ENCODE measurements at regions not wholly inside any gene's neighbourhood (a gene's known extent, or its start where the extent isn't known, plus 50 kb on each side); places are given as distances from the start of the nearest gene placed in this dataset.

DNA sequence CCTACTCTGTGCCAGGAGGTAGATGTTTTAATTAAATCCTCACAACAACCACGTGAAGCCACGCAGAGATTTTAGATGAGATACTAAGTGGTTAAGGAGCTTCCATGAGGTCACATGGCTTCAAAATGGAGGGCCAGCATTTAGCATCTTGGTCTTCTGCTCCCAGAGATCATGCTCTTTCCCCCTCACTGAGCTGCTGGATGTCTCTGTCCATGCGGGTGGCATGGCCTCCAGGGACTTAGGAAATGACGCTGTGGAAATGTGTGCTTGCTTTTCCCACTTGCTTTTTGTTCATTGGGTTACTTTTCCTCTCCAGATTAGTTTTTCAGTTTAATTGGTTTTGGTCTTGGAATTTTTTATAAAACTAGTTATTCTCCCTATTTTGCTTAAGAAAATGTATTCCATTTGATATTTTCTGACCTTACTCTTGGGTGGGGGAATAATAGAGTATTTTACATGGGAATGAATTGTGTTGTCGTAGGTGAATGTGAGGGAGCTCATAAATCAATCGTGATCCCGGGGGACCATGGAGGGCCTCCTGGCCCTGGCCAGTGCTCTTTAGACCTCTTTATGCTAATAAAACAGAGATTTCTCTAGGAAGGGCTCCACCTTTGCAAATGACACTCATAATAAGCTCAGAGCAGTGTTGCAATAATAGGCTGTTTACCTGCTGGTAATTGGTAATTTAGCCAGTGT, 376.0 kb upstream of the ONECUT1 start:
- no peak overlapping the region for H3K4me3 Mint-ChIP-seq
- Histone ChIP-seq H3K9ac (ENCODE audit: insufficient read depth, low read length, poor library complexity, severe bottlenecking) (no peak overlapping the region), H3K79me2 (ENCODE audit: insufficient read depth, low read length) (no peaks in the 10 kb centered on the region), H3K9me3 (replicated peaks in 1 of 2; ENCODE audit: control insufficient read depth in 1 of 2, insufficient read depth in 1 of 2, low read length in 2 of 2) (no peaks in the 10 kb centered on the region), H3K36me3 (replicated peaks in 1 of 2; ENCODE audit: control insufficient read depth in 1 of 2, insufficient read depth in 2 of 2, low read length in 2 of 2) (no peaks in the 10 kb centered on the region), H3K4me2 (replicated peaks; ENCODE audit: extremely low read depth, low read length, poor library complexity, severe bottlenecking) (no peak overlapping the region), H3K4me1 (ENCODE audit: control insufficient read depth in 1 of 2, insufficient read depth in 2 of 2, low read length in 2 of 2) (no peaks in the 10 kb centered on the region), H3K4me3 (replicated peaks in 1 of 3; ENCODE audit: low read depth in 2 of 3, low read length in 3 of 3) (no peak overlapping the region), H4K20me1 (ENCODE audit: insufficient read depth, low read length) (no peaks in the 10 kb centered on the region), H3K27ac (ENCODE audit: low read depth in 1 of 2, low read length in 2 of 2) (no peak overlapping the region), H3K27me3 (ENCODE audit: control insufficient read depth in 2 of 2, insufficient read depth in 2 of 2, low read length in 2 of 2) (no peaks in the 10 kb centered on the region), H2AFZ (ENCODE audit: insufficient read depth, low read depth, low read length, poor library complexity, severe bottlenecking) (no peak overlapping the region)
- H3K9me3 Mint-ChIP-seq = peaks cover 0 to 3% (median 0%) of the 10 kb centered on the region in 7 donors
- H3K27me3 Mint-ChIP-seq (ENCODE audit: low read depth in 3 of 3) = peaks cover 0 to under 1% (median 0%) of the 10 kb centered on the region in 3 donors
- DNase-seq = no peak
- H3K27ac Mint-ChIP-seq = no peak overlapping the region
- no peak for TF ChIP-seq CTCF (IDR thresholded peaks at IDR 0.05)
- intact Hi-C loops (cut with micrococcal nuclease) = no loop called here
- WGBS (ENCODE audit: insufficient coverage) = no CpG with 5 or more reads among the region's 7 CpGs
- H3K4me1 Mint-ChIP-seq = no peaks in the 10 kb centered on the region
- no peaks in the 10 kb centered on the region for H3K36me3 Mint-ChIP-seq

GRCh38 chr15:53160092-53160704, 370.1 kb upstream of the ONECUT1 start:
- H3K27me3 Mint-ChIP-seq (ENCODE audit: low read depth in 3 of 3) = peaks cover 0 to 2% (median 0%) of the 10 kb centered on the region in 3 donors
- Histone ChIP-seq H3K27me3 (ENCODE audit: control insufficient read depth in 2 of 2, insufficient read depth in 2 of 2, low read length in 2 of 2) (no peaks in the 10 kb centered on the region), H3K27ac (ENCODE audit: low read depth in 1 of 2, low read length in 2 of 2) (no peak overlapping the region), H3K36me3 (replicated peaks in 1 of 2; ENCODE audit: control insufficient read depth in 1 of 2, insufficient read depth in 2 of 2, low read length in 2 of 2) (no peaks in the 10 kb centered on the region), H3K9me3 (replicated peaks in 1 of 2; ENCODE audit: control insufficient read depth in 1 of 2, insufficient read depth in 1 of 2, low read length in 2 of 2) (peaks cover 0 to 8% of the 10 kb centered on the region in 2 donors), H3K4me3 (replicated peaks in 1 of 3; ENCODE audit: low read depth in 2 of 3, low read length in 3 of 3) (no peak overlapping the region), H3K4me2 (replicated peaks; ENCODE audit: extremely low read depth, low read length, poor library complexity, severe bottlenecking) (no peak overlapping the region), H4K20me1 (ENCODE audit: insufficient read depth, low read length) (no peaks in the 10 kb centered on the region), H2AFZ (ENCODE audit: insufficient read depth, low read depth, low read length, poor library complexity, severe bottlenecking) (no peak overlapping the region), H3K9ac (ENCODE audit: insufficient read depth, low read length, poor library complexity, severe bottlenecking) (no peak overlapping the region), H3K79me2 (ENCODE audit: insufficient read depth, low read length) (no peaks in the 10 kb centered on the region), H3K4me1 (ENCODE audit: control insufficient read depth in 1 of 2, insufficient read depth in 2 of 2, low read length in 2 of 2) (no peaks in the 10 kb centered on the region)
- no peak for DNase-seq
- no peak overlapping the region for H3K27ac Mint-ChIP-seq
- no peaks in the 10 kb centered on the region for H3K36me3 Mint-ChIP-seq
- H3K4me3 Mint-ChIP-seq = no peak overlapping the region
- WGBS (ENCODE audit: insufficient coverage) = 100% methylated on average over 1 of the region's 3 CpGs
- H3K9me3 Mint-ChIP-seq = peaks cover 0 to 8% (median 2%) of the 10 kb centered on the region in 7 donors
- TF ChIP-seq CTCF (IDR thresholded peaks at IDR 0.05) = no peak
- intact Hi-C loops (cut with micrococcal nuclease) = no loop called here
- H3K4me1 Mint-ChIP-seq = no peaks in the 10 kb centered on the region

Data from CD14-positive monocyte (primary cell).